ENCODE measurements at regions not wholly inside any gene's neighbourhood (a gene's known extent, or its start where the extent isn't known, plus 50 kb on each side); places are given as distances from the start of the nearest gene placed in this dataset.

GRCh38 chr14:76640923-76641395 is 120.3 kb upstream of the VASH1 start:
- TF ChIP-seq CTCF (IDR thresholded peaks at IDR 0.05; ENCODE audit: unreplicated experiment): no peak
- no peak overlapping the region for H3K4me3 Mint-ChIP-seq
- H3K4me1 Mint-ChIP-seq: no peaks in the 10 kb centered on the region
- no peaks in the 10 kb centered on the region for H3K36me3 Mint-ChIP-seq
- peaks cover 9% of the 10 kb centered on the region for H3K9me3 Mint-ChIP-seq
- DNase-seq (ENCODE audit: low spot score in 2 of 2, unreplicated experiment in 2 of 2): no peak
- peaks cover 36% of the 10 kb centered on the region for H3K27me3 Mint-ChIP-seq (ENCODE audit: low read depth)
- no peak overlapping the region for H3K27ac Mint-ChIP-seq

- Mint-ChIP-seq H3K9me3 (peaks cover 4% of the 10 kb centered on the region), H3K4me1 (no peaks in the 10 kb centered on the region), H3K36me3 (no peaks in the 10 kb centered on the region), H3K4me3 (no peak overlapping the region), H3K27ac (no peak overlapping the region), H3K27me3 (ENCODE audit: low read depth) (peaks cover 37% of the 10 kb centered on the region)
- DNase-seq (ENCODE audit: low spot score in 2 of 2, unreplicated experiment in 2 of 2): no peak
- TF ChIP-seq CTCF (IDR thresholded peaks at IDR 0.05; ENCODE audit: unreplicated experiment): no peak
Measured at GRCh38 chr14:76641541-76641940, 119.7 kb upstream of the VASH1 start.

GRCh38 chr14:76643887-76644286 is 117.4 kb upstream of the VASH1 start:
- no peak for DNase-seq (ENCODE audit: low spot score in 2 of 2, unreplicated experiment in 2 of 2)
- H3K4me1 Mint-ChIP-seq: no peaks in the 10 kb centered on the region
- H3K36me3 Mint-ChIP-seq: no peaks in the 10 kb centered on the region
- no peak overlapping the region for H3K4me3 Mint-ChIP-seq
- H3K27me3 Mint-ChIP-seq (ENCODE audit: low read depth): peaks cover 35% of the 10 kb centered on the region
- H3K9me3 Mint-ChIP-seq: no peaks in the 10 kb centered on the region
- no peak overlapping the region for H3K27ac Mint-ChIP-seq
- TF ChIP-seq CTCF (IDR thresholded peaks at IDR 0.05; ENCODE audit: unreplicated experiment): no peak

GRCh38 chr14:76644855-76645518 is 116.3 kb upstream of the VASH1 start:
- no peaks in the 10 kb centered on the region for H3K9me3 Mint-ChIP-seq
- no peaks in the 10 kb centered on the region for H3K4me1 Mint-ChIP-seq
- TF ChIP-seq CTCF (IDR thresholded peaks at IDR 0.05; ENCODE audit: unreplicated experiment): peak; percentile 54
- no peaks in the 10 kb centered on the region for H3K36me3 Mint-ChIP-seq
- H3K27ac Mint-ChIP-seq: no peak overlapping the region
- peaks cover 36% of the 10 kb centered on the region for H3K27me3 Mint-ChIP-seq (ENCODE audit: low read depth)
- DNase-seq (ENCODE audit: low spot score in 2 of 2, unreplicated experiment in 2 of 2): peak; percentile 34 to 72
- no peak overlapping the region for H3K4me3 Mint-ChIP-seq

GRCh38 chr14:76647697-76648298 is 113.5 kb upstream of the VASH1 start:
- peak; percentile 75 for TF ChIP-seq CTCF (IDR thresholded peaks at IDR 0.05; ENCODE audit: unreplicated experiment)
- H3K27ac Mint-ChIP-seq: no peak overlapping the region
- H3K9me3 Mint-ChIP-seq: no peaks in the 10 kb centered on the region
- no peaks in the 10 kb centered on the region for H3K4me1 Mint-ChIP-seq
- H3K27me3 Mint-ChIP-seq (ENCODE audit: low read depth): peaks cover 29% of the 10 kb centered on the region
- no peak for DNase-seq (ENCODE audit: low spot score in 2 of 2, unreplicated experiment in 2 of 2)
- no peaks in the 10 kb centered on the region for H3K36me3 Mint-ChIP-seq
- H3K4me3 Mint-ChIP-seq: no peak overlapping the region

Measured in mesothelial cell of epicardium (in vitro differentiated cells).